GM19452 (cell line): ENCODE measurements at regions not wholly inside any gene's neighbourhood (a gene's known extent, or its start where the extent isn't known, plus 50 kb on each side); places are given as distances from the start of the nearest gene placed in this dataset.
"Not testable (repeated sequence)": the region's sequence is repeated elsewhere in the genome, so short reads cannot be mapped to it uniquely, and the experiment has no call there.

ENCODE experiments used
- ATAC-seq: cut with Tn5 transposase; IDR thresholded peaks from one replicate; pipeline ENCODE4 v1.9.1; 2021; ENCODE audit not compliant: unreplicated experiment

DNA sequence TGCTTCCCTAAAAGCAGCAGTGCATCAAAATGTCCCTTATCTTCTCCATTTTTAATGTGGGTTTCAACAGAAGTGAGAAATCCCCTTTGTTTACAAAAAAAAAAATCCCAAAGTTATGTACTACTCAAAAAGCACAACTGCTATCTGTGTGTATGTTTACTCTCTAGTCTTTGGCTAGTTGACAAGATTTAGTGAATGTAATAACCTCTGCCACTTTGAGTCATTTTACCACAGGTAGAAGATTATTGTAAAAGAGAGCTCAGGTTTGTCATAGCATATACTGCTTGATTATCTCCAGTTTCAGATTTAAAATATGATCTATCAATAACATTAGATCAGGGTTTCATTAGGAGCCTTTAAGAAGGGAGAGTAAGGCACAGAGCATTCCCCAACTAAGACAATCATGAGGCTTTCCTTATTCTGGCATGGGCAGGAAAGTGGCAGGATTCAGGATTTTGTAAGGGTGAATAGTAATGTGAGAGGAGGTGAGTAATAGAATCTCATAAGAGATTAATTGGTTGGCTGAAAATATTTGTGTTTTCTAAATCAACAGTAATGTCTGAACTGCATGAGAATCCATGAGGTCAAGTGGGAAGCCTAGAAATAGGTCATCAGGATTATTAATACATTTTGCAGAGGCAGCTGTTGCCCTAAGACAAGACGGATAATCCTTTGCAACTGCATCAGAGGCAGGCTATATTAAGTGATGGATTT is 1780.3 kb upstream of the LRRTM1 start:
- no peak for ATAC-seq

GRCh38 chr2:82075875-82076274 is 1771.3 kb upstream of the LRRTM1 start:
- ATAC-seq, result no peak

- no peak for ATAC-seq
These were observed 1757.9 kb upstream of the LRRTM1 start for GRCh38 chr2:82062463-82062862.

- no peak for ATAC-seq
These were observed 1751.3 kb upstream of the LRRTM1 start for GRCh38 chr2:82055846-82056245.

- no peak for ATAC-seq
These were observed 1739.3 kb upstream of the LRRTM1 start for GRCh38 chr2:82043867-82044266.

- no peak for ATAC-seq
These were observed 1723.5 kb upstream of the LRRTM1 start for GRCh38 chr2:82027921-82028615.

GRCh38 chr2:82023710-82024109 is 1719.2 kb upstream of the LRRTM1 start:
- ATAC-seq, result no peak

DNA sequence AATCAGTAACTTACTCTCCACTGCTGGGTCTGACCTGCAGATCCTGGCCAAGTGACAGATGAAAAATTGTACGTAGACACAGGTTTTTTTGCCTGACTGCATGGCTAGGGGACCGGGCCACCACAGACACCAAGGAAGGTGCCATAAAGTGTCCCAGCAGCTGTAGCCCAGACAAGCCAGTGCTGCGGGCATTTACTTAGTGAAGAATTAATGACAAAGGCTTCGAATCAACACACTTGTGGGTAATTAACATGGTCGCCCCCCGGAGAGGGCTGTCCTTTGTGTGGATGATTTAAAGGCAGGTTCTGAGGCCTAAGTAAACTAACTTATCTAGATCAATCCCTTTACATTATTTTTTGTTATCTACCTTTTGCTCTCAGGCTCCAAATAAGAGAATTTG is 1709.1 kb upstream of the LRRTM1 start:
- ATAC-seq, result no peak

DNA sequence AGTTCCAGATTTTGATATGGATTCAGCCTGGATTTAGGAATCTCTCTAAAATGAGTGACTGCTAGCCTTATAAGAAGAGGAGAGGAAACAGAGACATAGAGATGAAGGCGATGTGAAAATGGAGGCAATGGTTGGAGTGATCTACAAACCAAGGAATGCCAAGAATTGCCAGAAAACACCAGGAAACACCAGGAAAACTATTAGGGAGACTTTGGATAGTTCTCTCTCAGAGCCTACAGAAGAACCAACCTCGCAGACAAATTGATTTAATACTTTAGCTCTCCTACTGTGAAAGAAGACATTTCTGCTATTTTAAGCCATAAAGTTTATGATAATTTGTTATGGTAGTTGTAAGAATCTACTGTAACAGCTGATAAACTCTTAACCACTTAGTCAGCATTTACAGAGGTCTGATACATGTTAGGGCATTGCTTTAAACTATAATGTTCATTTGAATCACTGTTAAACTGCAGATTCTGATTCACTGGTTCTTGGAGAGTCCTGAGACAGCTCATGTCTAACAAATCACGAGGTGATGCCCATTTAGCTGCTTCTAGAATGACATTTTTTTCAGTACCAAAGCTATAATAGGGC is 1702.6 kb upstream of the LRRTM1 start:
- ATAC-seq, result no peak

- ATAC-seq, result not testable (repeated sequence)
These were observed 1701.3 kb upstream of the LRRTM1 start for GRCh38 chr2:82005889-82006288.

DNA sequence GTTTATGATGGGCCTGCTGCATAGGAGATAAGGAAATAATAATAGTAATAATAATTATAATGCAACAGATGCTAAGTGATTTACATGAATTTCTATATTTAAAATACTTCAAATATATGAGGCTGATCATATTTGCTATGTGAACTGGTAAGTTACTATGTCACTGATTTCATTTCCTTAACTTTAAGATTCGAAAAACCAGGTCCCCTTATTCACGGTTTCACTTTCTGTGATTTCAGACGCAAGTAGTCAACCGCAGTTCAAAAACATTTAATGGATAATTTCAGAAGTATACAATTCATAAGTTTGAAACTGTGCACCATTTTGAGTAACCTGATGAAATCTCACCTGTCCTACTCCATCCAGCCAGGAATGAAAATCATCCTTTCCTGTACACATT is 1697.1 kb upstream of the LRRTM1 start:
- ATAC-seq, result no peak

- ATAC-seq, result no peak
These were observed 1696.1 kb upstream of the LRRTM1 start for GRCh38 chr2:82000606-82001005.

DNA sequence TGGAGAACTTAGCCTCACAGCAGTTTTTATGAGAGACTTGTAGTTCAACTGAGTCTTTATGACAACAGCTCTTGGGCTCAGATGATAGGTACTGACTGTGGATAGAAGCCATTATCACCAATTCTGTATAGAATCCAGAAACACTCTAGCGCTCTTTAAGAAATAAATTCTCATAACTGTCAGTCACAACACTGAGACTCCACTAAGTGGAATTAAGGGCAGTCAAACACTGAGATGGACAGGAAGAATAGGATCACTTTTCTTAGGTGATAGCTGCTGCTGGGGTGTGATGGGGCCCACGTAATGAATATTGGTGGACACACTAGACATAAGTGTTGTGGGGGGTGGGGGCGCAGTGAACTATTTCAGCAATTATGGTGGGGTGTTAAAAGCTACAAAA is 1691.8 kb upstream of the LRRTM1 start:
- no peak for ATAC-seq

- no peak for ATAC-seq
These were observed 1686.7 kb upstream of the LRRTM1 start for GRCh38 chr2:81991282-81991681.

DNA sequence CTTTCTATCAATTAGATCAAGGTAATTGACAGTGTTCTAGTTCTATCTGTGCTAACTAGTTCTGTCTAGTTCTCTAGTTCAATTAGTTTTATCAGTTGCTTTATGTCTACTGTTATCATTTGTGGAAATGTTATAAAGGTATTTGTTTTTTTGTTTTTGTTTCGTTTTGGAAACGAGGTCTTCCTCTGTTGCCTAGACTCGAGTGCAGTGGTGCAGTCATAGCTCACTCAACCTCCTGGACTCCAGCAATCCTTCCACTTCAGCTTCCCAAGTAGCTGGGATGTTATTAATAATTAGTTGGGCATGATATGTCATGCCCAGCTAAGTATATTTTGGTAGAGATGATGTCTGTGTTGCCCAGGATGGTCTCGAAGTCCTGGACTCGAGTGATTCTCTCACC is 1682.8 kb upstream of the LRRTM1 start:
- ATAC-seq, result no peak

DNA sequence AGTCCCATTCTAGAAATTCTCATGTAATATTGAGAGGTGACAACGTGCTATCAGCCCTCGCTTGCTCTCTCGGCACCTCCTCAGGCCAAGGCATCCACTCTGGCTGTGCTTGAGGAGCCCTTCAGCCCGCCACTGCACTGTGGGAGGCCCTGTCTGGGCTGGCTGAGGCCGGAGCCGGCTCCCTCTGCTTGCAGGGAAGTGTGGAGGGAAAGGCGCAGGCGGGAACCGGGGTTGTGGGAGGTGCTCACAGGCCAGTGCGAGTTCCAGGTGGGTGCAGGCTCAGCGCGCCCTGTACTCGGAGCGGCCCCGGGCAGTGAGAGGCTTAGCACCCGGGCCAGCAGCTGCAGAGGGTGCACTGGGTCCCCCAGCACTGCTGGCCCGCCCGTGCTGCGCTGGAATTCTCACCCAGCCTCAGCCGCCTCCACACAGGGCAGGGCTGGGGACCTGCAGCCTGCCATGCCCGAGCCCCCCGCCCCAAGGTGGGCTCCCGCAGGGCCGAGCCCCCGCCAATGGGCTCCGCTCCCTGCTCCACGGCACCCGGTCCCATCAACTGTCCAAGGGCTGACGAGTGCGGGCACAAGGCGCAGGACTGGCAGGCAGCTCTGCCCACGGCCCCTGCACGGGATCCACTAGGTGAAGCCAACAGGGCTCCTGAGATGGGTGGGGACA is 1680.6 kb upstream of the LRRTM1 start:
- no peak for ATAC-seq

DNA sequence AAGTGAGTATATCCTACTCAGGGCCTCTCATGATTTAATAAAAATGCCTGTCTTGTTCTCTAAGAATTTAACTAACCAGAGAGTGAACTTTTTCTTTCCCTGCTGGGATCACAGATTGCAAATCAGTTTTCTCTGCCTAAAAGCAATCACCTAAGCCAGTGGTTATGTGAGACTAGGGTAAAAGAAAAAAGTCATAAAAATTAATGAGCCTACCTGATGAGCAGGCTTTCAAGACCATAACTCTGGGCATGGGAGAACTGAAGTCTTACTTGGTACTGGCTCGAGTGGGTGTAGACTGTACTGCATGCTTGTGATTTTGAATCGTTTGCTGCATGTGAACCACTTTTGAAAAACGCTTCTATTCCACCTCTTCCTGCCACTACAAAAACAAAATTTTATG is 1677.0 kb upstream of the LRRTM1 start:
- no peak for ATAC-seq

DNA sequence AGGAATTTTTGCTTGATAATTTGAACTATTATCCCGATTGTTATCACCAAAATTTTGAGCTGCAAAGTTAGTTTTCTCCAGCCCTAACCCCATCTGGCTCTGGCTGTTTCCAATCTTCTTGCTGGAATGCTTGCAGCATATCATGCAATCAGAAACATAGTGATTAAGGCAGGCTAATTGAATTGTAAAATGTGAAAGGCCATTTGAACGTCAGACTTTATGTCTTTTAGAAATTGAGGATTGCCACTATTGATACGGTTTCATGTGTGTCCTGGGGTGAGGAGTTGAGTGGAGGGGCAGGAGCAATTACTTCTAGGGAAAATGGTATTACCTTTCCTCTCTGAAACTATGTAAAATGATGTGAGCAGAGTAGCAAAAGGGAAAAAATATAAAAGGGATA is 1674.5 kb upstream of the LRRTM1 start:
- ATAC-seq, result no peak

DNA sequence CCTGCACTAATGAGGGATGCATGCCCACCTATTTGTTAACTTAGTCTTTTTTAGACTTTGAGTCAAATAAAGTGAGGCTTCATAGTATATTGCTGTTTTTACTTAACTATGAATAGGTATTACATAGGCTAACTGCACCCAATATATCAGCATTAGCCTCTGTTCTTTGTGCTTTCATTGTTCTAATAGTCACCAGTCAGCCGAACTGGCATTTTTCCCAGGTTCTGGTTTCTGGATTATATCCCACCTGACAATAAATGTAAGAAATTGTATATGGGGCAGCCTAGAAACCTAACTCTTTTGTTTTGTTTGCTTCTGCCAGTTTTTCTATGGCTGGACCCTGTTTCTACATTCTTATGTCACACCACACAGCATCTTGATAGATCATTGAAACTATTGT is 1672.4 kb upstream of the LRRTM1 start:
- ATAC-seq, result no peak

DNA sequence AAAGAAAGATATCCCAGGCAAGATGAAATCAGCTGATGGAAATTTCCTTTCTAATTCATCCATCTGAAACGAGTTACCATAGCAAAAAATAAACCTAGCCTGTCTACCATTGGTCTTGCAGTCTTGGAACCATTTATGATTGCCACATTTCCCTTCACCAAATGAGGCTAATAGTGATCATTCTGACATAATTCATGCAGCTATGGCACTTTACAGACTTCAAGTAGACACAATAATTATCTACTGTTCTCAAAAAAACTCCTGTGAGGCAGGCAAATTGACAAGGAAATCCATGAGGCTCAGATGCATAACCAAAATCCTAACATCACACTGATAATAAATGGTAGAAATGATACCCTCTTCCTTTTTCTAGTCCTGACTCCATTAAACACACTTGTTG is 1669.7 kb upstream of the LRRTM1 start:
- no peak for ATAC-seq

DNA sequence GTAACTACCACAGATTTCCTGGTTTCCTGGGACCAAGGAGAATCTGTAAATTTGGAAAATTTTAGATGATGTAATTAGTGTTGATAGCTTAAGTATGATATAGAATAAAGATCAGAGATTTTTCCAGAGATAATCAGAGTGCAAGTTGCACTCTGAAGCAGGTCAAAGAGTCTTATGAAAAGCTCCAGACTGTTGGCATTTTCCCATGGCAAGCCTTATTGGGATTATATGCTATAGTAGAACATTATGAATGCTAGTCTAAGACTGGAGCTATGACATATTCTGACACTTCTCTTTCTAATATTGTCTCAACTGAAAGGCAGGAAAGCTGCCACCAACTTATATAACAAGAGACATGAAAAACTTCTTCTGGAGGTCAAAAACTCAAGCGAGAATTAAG is 1638.3 kb upstream of the LRRTM1 start:
- ATAC-seq, result no peak

- ATAC-seq, result no peak
These were observed 1637.7 kb upstream of the LRRTM1 start for GRCh38 chr2:81942136-81942680.
